ENCODE measurements at regions not wholly inside any gene's neighbourhood (a gene's known extent, or its start where the extent isn't known, plus 50 kb on each side); places are given as distances from the start of the nearest gene placed in this dataset.

GRCh38 chr1:80436851-80437250 lies 1363.9 kb upstream of the ADGRL2 start:
- no peak for DNase-seq (ENCODE audit: low spot score)

GRCh38 chr1:80427881-80428280 lies 1372.9 kb upstream of the ADGRL2 start:
- DNase-seq (ENCODE audit: low spot score), result no peak

DNA sequence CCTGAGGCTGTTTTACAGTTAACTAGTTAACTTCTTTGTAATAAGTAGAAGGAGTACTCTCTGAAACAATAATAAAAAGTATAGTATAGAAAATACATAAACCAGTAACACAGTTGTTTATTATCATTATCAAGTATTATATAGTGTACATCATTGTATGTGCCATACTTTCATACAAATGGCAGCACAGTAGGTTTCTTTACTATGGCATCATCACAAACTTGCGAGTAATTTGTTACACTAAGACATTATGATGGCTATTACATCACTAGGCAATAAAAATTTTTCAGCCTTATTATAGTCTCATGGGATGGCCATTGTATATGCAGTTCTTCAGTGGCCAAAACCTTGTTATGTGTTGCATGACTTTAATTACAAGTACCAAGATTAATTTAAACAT lies 1376.5 kb upstream of the ADGRL2 start:
- DNase-seq (ENCODE audit: low spot score), result no peak

- no peak for DNase-seq (ENCODE audit: low spot score)
Measured at GRCh38 chr1:80418134-80418533, 1382.6 kb upstream of the ADGRL2 start.

GRCh38 chr1:80417671-80418070 lies 1383.1 kb upstream of the ADGRL2 start:
- no peak for DNase-seq (ENCODE audit: low spot score)

DNA sequence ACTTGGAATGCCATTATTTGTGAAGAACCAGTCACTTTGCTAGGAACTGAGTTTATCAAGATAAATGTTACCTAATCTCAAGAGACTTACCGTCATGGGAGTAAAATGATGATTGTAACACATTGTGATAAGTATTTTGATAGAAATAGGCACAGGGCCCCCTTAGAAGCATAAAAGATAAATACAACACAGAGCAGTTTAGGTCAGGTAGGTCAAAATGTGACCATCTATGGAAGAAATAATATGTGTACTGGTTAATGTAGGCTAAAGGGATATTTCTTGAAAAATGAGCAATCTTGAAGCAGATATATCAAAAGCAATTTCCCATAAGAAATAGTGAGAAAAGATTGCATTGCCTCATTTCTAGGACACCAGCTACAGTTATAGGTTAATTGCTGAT lies 1386.8 kb upstream of the ADGRL2 start:
- no peak for DNase-seq (ENCODE audit: low spot score)

GRCh38 chr1:80410233-80410632 lies 1390.5 kb upstream of the ADGRL2 start:
- no peak for DNase-seq (ENCODE audit: low spot score)

DNA sequence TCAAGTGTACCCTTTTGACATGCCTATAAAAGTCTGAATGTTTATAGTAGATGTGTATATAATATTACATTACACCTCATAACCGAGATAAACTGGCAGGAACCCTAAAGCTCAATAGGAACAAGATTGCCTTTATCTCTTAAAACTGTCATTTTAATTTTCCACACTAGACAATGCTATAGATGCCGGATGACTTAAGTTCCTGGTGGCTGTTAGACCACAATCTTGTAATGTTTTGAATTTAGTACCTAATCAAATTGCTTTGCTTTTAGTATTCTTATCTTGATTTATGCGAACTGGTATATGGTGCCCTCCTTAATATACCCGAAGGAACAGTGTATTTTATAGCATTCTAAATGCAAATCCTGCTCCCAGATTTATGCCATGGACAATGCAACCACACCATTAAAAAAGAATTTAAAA lies 1397.0 kb upstream of the ADGRL4 start:
- no peak for DNase-seq (ENCODE audit: low spot score)

- no peak for DNase-seq (ENCODE audit: low spot score)
Measured at GRCh38 chr1:80402625-80403024, 1396.1 kb upstream of the ADGRL4 start.

DNA sequence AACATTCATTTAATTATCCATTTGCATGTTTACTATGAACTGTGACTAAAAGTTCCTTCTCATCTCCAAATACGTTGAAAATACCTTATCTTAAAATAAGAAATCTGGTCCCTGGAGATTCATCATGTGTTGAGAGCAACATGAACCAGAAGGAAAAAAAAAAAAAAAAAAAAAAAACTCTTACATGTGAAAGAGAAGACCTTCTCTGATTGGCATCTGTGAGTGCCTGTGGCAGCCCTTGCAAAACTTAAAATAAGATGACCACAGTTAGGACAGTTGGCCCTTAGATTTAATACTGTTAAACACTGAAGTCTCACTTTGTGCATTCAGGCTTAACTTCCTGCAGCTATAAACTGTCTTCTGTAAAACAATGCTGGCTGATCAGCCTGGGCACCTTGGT lies 1395.2 kb upstream of the ADGRL4 start:
- DNase-seq (ENCODE audit: low spot score), result no peak

GRCh38 chr1:80392529-80392928 lies 1386.0 kb upstream of the ADGRL4 start:
- no peak for DNase-seq (ENCODE audit: low spot score)

- DNase-seq (ENCODE audit: low spot score), result no peak
Measured at GRCh38 chr1:80385650-80386049, 1379.1 kb upstream of the ADGRL4 start.

GRCh38 chr1:80384959-80385358 lies 1378.4 kb upstream of the ADGRL4 start:
- DNase-seq (ENCODE audit: low spot score), result no peak

- no peak for DNase-seq (ENCODE audit: low spot score)
Measured at GRCh38 chr1:80384083-80384830, 1377.7 kb upstream of the ADGRL4 start.

- peak; percentile 73 for DNase-seq (ENCODE audit: low spot score)
Measured at GRCh38 chr1:80375662-80376061, 1369.1 kb upstream of the ADGRL4 start.

DNA sequence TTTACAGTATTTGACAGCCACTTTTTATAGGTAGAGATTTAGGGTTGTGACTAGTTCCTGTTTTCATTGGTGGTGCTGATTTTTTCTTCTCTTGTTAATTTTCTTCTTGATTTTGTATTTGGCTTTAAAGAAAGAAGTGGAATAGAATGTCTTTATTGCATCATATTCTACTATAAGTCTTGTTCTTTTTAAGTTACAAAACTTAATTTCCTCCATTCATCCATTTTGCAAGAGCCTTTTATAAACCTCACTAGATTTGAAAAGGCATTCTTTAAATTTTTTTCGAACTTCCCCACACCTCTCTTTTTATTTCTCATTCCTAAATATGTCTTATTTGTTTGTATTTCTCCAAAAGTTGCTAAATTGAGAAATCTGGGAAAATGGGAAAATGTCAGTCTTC lies 1368.6 kb upstream of the ADGRL4 start:
- DNase-seq (ENCODE audit: low spot score), result no peak

DNA sequence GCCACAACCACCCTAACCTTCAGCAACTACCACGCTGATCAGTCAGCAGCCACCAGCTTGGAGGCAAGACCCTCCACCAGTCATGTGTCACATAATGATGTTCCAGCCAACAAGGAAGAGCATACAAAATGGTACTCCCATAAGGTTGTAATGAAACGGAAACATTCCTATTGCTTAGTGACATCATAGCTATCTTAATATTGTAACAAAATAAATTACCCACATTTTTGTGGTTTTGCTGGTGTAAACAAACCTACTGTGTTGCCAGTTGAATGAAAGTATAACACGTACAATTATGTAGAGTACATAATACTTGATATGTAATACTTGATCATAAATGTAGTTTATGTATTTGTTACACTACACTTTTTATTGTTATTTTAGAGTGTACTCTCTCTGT lies 1363.2 kb upstream of the ADGRL4 start:
- DNase-seq (ENCODE audit: low spot score), result no peak

GRCh38 chr1:80367058-80367457 lies 1360.5 kb upstream of the ADGRL4 start:
- DNase-seq (ENCODE audit: low spot score), result no peak

DNA sequence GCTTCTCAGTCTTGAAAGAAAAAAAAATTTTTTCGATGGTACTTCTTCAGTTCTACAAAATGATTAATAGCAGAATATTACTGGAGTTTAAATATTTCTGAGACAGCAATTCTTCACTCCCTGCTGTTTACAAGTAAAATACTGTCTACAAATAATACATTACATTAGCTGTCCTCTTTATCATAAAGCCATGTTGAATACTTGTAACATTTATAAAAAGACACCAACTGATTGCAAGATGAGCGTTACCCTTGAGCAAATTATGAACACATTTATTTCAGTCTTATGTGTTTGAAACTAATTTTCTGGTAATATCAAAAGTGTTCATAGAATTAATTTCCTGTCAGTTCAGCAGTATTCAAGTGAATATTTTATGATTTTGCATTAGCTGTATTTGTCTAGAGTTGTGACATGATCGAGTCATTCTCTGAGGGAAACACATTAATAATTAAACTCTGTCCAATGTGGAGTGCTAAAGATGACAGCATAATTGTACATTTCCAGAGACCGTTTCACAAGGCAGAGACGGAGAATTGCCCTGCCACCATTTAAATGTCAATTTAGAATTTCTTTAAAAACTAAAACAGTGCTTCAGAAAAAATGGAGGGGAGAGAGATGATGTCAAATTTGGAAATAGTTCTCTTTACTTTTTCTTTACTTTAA lies 1359.0 kb upstream of the ADGRL4 start:
- no peak for DNase-seq (ENCODE audit: low spot score)

DNA sequence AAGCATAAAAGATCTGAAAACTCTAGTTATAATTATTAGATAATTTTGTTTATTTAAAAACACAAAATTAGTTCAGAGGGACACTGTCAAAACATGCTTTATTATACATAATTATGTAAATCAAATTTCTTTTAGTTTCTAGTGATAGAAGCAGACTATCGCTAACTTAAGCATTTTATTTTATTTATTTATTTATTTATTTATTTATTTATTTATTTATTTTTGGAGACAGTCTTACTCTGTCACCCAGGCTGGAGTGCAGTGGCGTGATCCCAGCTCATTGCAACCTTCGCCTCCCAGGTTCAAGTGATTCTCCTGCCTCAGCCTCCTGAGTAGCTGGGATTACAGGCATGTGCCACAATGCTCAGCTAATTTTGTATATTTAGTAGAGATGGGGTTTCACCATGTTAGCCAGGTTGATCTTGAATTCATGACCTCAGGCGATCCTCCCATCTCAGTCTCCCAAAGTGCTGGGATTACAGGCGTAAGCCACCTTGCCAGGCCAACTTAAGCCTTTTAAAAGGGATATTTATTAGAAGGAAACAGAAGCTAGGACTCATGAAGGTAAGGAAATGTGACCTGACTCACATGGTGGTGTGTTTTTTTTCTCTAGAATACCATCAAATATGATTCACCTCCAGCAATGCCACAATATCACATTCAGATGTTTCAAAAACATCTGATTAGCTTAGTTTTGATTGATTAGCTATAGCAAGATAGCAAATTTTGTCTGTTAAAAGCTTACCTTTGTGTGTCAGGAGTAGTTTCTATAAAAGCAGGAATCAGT lies 1357.4 kb upstream of the ADGRL4 start:
- no peak for DNase-seq (ENCODE audit: low spot score)

- no peak for DNase-seq (ENCODE audit: low spot score)
Measured at GRCh38 chr1:80359666-80360065, 1353.1 kb upstream of the ADGRL4 start.

GRCh38 chr1:80349218-80349617 lies 1342.7 kb upstream of the ADGRL4 start:
- DNase-seq (ENCODE audit: low spot score), result no peak

DNA sequence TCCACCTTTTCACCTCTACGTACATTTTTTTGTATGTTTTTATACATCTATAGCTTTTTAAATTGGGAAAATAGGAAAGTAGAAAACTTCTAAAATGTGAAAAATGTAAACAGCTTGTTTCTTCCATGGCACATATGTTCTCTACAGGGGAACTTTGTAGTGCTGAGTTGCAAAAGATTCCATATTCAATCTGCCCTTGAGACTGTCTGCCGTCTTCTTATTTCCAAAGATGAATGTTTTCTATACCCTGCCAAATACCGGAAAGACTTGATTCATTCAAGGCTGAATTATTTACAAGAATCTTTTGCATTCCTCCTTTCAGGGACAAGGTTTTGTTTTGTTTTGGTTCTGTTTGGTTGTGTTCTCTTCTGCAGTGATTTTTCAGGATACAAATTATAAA lies 1334.5 kb upstream of the ADGRL4 start:
- no peak for DNase-seq (ENCODE audit: low spot score)
